Stimulated activated effector memory CD8-positive, alpha-beta T cell treated with anti-CD3 and anti-CD28 coated beads, Interleukin-12 subunit alpha, Interleukin-12 subunit beta, amount 100 ng/mL, for 72 hours (primary cell): ENCODE measurements at regions not wholly inside any gene's neighbourhood (a gene's known extent, or its start where the extent isn't known, plus 50 kb on each side); places are given as distances from the start of the nearest gene placed in this dataset.

Experiments
- ATAC-seq: fragments of 150-1000 bp; cut with Tn5 transposase; 2 replicates; pipeline ENCODE4 v1.10.0; 2021
- DNase-seq, 2 donors: peaks; one replicate each; pipeline ENCODE4 v3.0.0; 2021 to 2022; ENCODE audit warnings: low spot score in 2 of 2
- H3K27ac Mint-ChIP-seq: one replicate; pipeline ENCODE4 v1.8.0; 2022; ENCODE audit warnings: mild to moderate bottlenecking, mixed read lengths
- H3K36me3 Mint-ChIP-seq: one replicate; pipeline ENCODE4 v1.8.0; 2022; ENCODE audit warnings: mild to moderate bottlenecking, mixed read lengths
- H3K4me1 Mint-ChIP-seq: one replicate; pipeline ENCODE4 v1.8.0; 2022; ENCODE audit warnings: mixed read lengths
- H3K4me3 Mint-ChIP-seq: one replicate; pipeline ENCODE4 v1.8.0; 2022; ENCODE audit warnings: mild to moderate bottlenecking, mixed read lengths
- H3K9me3 Mint-ChIP-seq: one replicate; pipeline ENCODE4 v1.8.0; 2022; ENCODE audit warnings: mixed read lengths

- Mint-ChIP-seq H3K27ac (no peak overlapping the region), H3K36me3 (no peaks in the 10 kb centered on the region), H3K9me3 (no peaks in the 10 kb centered on the region), H3K4me3 (no peak overlapping the region), H3K4me1 (no peaks in the 10 kb centered on the region)
- DNase-seq: no peak
- no peak for ATAC-seq
These were observed 135.8 kb upstream of the COL21A1 start for GRCh38 chr6:56383160-56383559.

GRCh38 chr6:56382416-56382940, 135.1 kb upstream of the COL21A1 start:
- H3K27ac Mint-ChIP-seq: no peak overlapping the region
- H3K36me3 Mint-ChIP-seq: no peaks in the 10 kb centered on the region
- ATAC-seq (no peak), DNase-seq (no peak)
- no peak overlapping the region for H3K4me3 Mint-ChIP-seq
- H3K4me1 Mint-ChIP-seq: no peaks in the 10 kb centered on the region
- H3K9me3 Mint-ChIP-seq: no peaks in the 10 kb centered on the region

- Mint-ChIP-seq H3K9me3 (no peaks in the 10 kb centered on the region), H3K27ac (no peak overlapping the region), H3K36me3 (no peaks in the 10 kb centered on the region), H3K4me3 (no peak overlapping the region), H3K4me1 (no peaks in the 10 kb centered on the region)
- DNase-seq: no peak
- no peak for ATAC-seq
These were observed 134.4 kb upstream of the COL21A1 start for GRCh38 chr6:56381801-56382251.

GRCh38 chr6:56380476-56380875, 133.1 kb upstream of the COL21A1 start:
- no peak for DNase-seq
- no peak for ATAC-seq
- no peaks in the 10 kb centered on the region for H3K36me3 Mint-ChIP-seq
- no peaks in the 10 kb centered on the region for H3K4me1 Mint-ChIP-seq
- no peak overlapping the region for H3K27ac Mint-ChIP-seq
- no peak overlapping the region for H3K4me3 Mint-ChIP-seq
- no peaks in the 10 kb centered on the region for H3K9me3 Mint-ChIP-seq

GRCh38 chr6:56378966-56379585, 131.7 kb upstream of the COL21A1 start:
- Mint-ChIP-seq H3K4me1 (no peaks in the 10 kb centered on the region), H3K9me3 (no peaks in the 10 kb centered on the region), H3K36me3 (no peaks in the 10 kb centered on the region), H3K4me3 (no peak overlapping the region), H3K27ac (no peak overlapping the region)
- no peak for DNase-seq
- ATAC-seq: no peak

- no peaks in the 10 kb centered on the region for H3K9me3 Mint-ChIP-seq
- no peak overlapping the region for H3K4me3 Mint-ChIP-seq
- no peaks in the 10 kb centered on the region for H3K36me3 Mint-ChIP-seq
- no peak for DNase-seq
- ATAC-seq: no peak
- no peaks in the 10 kb centered on the region for H3K4me1 Mint-ChIP-seq
- H3K27ac Mint-ChIP-seq: no peak overlapping the region
These were observed 131.1 kb upstream of the COL21A1 start for GRCh38 chr6:56378507-56378906.

- H3K27ac Mint-ChIP-seq: no peak overlapping the region
These were observed 129.9 kb upstream of the COL21A1 start for GRCh38 chr6:56377295-56377694.

GRCh38 chr6:56375806-56376205, 128.4 kb upstream of the COL21A1 start:
- Mint-ChIP-seq H3K4me3 (no peak overlapping the region), H3K9me3 (no peaks in the 10 kb centered on the region), H3K36me3 (no peaks in the 10 kb centered on the region), H3K4me1 (no peaks in the 10 kb centered on the region), H3K27ac (no peak overlapping the region)
- no peak for ATAC-seq
- no peak for DNase-seq

More at GRCh38 chr6:56377295-56377694, 129.9 kb upstream of the COL21A1 start:
- no peak for DNase-seq
- no peaks in the 10 kb centered on the region for H3K9me3 Mint-ChIP-seq
- H3K4me1 Mint-ChIP-seq: no peaks in the 10 kb centered on the region
- no peaks in the 10 kb centered on the region for H3K36me3 Mint-ChIP-seq
- no peak for ATAC-seq
- no peak overlapping the region for H3K4me3 Mint-ChIP-seq

GRCh38 chr6:56374841-56375369, 127.5 kb upstream of the COL21A1 start:
- H3K4me3 Mint-ChIP-seq: no peak overlapping the region
- no peaks in the 10 kb centered on the region for H3K36me3 Mint-ChIP-seq
- H3K27ac Mint-ChIP-seq: no peak overlapping the region
- H3K4me1 Mint-ChIP-seq: no peaks in the 10 kb centered on the region
- peak; percentile 26 for ATAC-seq
- no peak for DNase-seq
- no peaks in the 10 kb centered on the region for H3K9me3 Mint-ChIP-seq

GRCh38 chr6:56372406-56372995, 125.1 kb upstream of the COL21A1 start:
- no peaks in the 10 kb centered on the region for H3K4me1 Mint-ChIP-seq
- no peaks in the 10 kb centered on the region for H3K9me3 Mint-ChIP-seq
- no peaks in the 10 kb centered on the region for H3K36me3 Mint-ChIP-seq
- no peak for ATAC-seq
- H3K4me3 Mint-ChIP-seq: no peak overlapping the region
- no peak for DNase-seq
- H3K27ac Mint-ChIP-seq: no peak overlapping the region

- Mint-ChIP-seq H3K36me3 (no peaks in the 10 kb centered on the region), H3K27ac (no peak overlapping the region), H3K4me3 (no peak overlapping the region), H3K9me3 (no peaks in the 10 kb centered on the region), H3K4me1 (no peaks in the 10 kb centered on the region)
- DNase-seq: no peak
- ATAC-seq: no peak
These were observed 123.3 kb upstream of the COL21A1 start for GRCh38 chr6:56370561-56371211.

GRCh38 chr6:56370127-56370540, 122.8 kb upstream of the COL21A1 start:
- ATAC-seq (no peak), DNase-seq (no peak)
- Mint-ChIP-seq H3K4me1 (no peaks in the 10 kb centered on the region), H3K36me3 (no peaks in the 10 kb centered on the region), H3K27ac (no peak overlapping the region), H3K9me3 (no peaks in the 10 kb centered on the region), H3K4me3 (no peak overlapping the region)

GRCh38 chr6:56368491-56368890, 121.1 kb upstream of the COL21A1 start:
- no peak overlapping the region for H3K4me3 Mint-ChIP-seq
- no peak overlapping the region for H3K27ac Mint-ChIP-seq
- no peaks in the 10 kb centered on the region for H3K36me3 Mint-ChIP-seq
- DNase-seq (no peak), ATAC-seq (no peak)
- no peaks in the 10 kb centered on the region for H3K9me3 Mint-ChIP-seq
- no peaks in the 10 kb centered on the region for H3K4me1 Mint-ChIP-seq

- Mint-ChIP-seq H3K4me1 (no peaks in the 10 kb centered on the region), H3K36me3 (no peaks in the 10 kb centered on the region), H3K27ac (no peak overlapping the region), H3K4me3 (no peak overlapping the region), H3K9me3 (no peaks in the 10 kb centered on the region)
- no peak for ATAC-seq
- DNase-seq: no peak
These were observed 118.9 kb upstream of the COL21A1 start for GRCh38 chr6:56366141-56366852.

- DNase-seq: no peak
- no peak for ATAC-seq
- no peak overlapping the region for H3K27ac Mint-ChIP-seq
These were observed 117.5 kb upstream of the COL21A1 start for GRCh38 chr6:56364827-56365339.

More at GRCh38 chr6:56364827-56365339, 117.5 kb upstream of the COL21A1 start:
- H3K36me3 Mint-ChIP-seq: no peaks in the 10 kb centered on the region
- no peak overlapping the region for H3K4me3 Mint-ChIP-seq
- H3K9me3 Mint-ChIP-seq: no peaks in the 10 kb centered on the region
- no peaks in the 10 kb centered on the region for H3K4me1 Mint-ChIP-seq
